Left hindlimb (tissue), 1 donor: ENCODE measurements at regions not wholly inside any gene's neighbourhood (a gene's known extent, or its start where the extent isn't known, plus 50 kb on each side); places are given as distances from the start of the nearest gene placed in this dataset.
A peak's percentile ranks its signal among the peaks of the same experiment; 100 is the strongest.

ENCODE experiments used
- DNase-seq: peaks from one replicate; pipeline ENCODE4 v3.0.0-alpha.2; 2018

- no peak for DNase-seq
These were observed 135.6 kb upstream of the SMAD1 start for GRCh38 chr4:145346081-145346480.

- no peak for DNase-seq
These were observed 136.3 kb upstream of the SMAD1 start for GRCh38 chr4:145345401-145345800.

GRCh38 chr4:145341381-145341780 is 140.3 kb upstream of the SMAD1 start:
- no peak for DNase-seq

- DNase-seq: no peak
These were observed 141.5 kb upstream of the SMAD1 start for GRCh38 chr4:145340071-145340675.

- no peak for DNase-seq
These were observed 142.5 kb upstream of the SMAD1 start for GRCh38 chr4:145339075-145339725.

- DNase-seq: no peak
These were observed 143.1 kb upstream of the SMAD1 start for GRCh38 chr4:145338568-145338967.

GRCh38 chr4:145337391-145337790 is 144.3 kb upstream of the SMAD1 start:
- no peak for DNase-seq

- DNase-seq: no peak
These were observed 147.9 kb upstream of the SMAD1 start for GRCh38 chr4:145333786-145334185.

- DNase-seq: no peak
These were observed 146.1 kb upstream of the OTUD4 start for GRCh38 chr4:145326491-145326890.

- no peak for DNase-seq
These were observed 143.8 kb upstream of the OTUD4 start for GRCh38 chr4:145324161-145324560.

GRCh38 chr4:145320294-145320693 is 139.9 kb upstream of the OTUD4 start:
- no peak for DNase-seq

GRCh38 chr4:145319751-145320150 is 139.4 kb upstream of the OTUD4 start:
- no peak for DNase-seq

GRCh38 chr4:145316897-145317574 is 136.6 kb upstream of the OTUD4 start:
- DNase-seq: no peak

- DNase-seq: no peak
These were observed 135.4 kb upstream of the OTUD4 start for GRCh38 chr4:145315811-145316225.

- DNase-seq: no peak
These were observed 128.2 kb upstream of the OTUD4 start for GRCh38 chr4:145308598-145308997.

- no peak for DNase-seq
These were observed 127.5 kb upstream of the OTUD4 start for GRCh38 chr4:145307763-145308430.

GRCh38 chr4:145307120-145307519 is 126.7 kb upstream of the OTUD4 start:
- DNase-seq: no peak

GRCh38 chr4:145302725-145303124 is 122.3 kb upstream of the OTUD4 start:
- DNase-seq: no peak

GRCh38 chr4:145301386-145302080 is 121.1 kb upstream of the OTUD4 start:
- no peak for DNase-seq

GRCh38 chr4:145299380-145300076 is 119.1 kb upstream of the OTUD4 start:
- no peak for DNase-seq

- peak; percentile 36 for DNase-seq
These were observed 118.5 kb upstream of the OTUD4 start for GRCh38 chr4:145298885-145299284.

GRCh38 chr4:145297556-145297955 is 117.2 kb upstream of the OTUD4 start:
- DNase-seq: no peak
